Nephron (organoid): ENCODE measurements at regions not wholly inside any gene's neighbourhood (a gene's known extent, or its start where the extent isn't known, plus 50 kb on each side); places are given as distances from the start of the nearest gene placed in this dataset.

Source experiments
- H3K27ac Mint-ChIP-seq, 3 experiments: 2 replicates each; pipeline ENCODE4 v1.8.0; 2020; ENCODE audit warnings: mixed read lengths in 3 of 3, mild to moderate bottlenecking in 2 of 3, moderate library complexity in 1 of 3
- H3K27me3 Mint-ChIP-seq: 2 replicates; pipeline ENCODE4 v1.8.0; 2021; ENCODE audit warnings: low read depth, mild to moderate bottlenecking, moderate library complexity, mixed read lengths
- H3K36me3 Mint-ChIP-seq: 2 replicates; pipeline ENCODE4 v1.8.0; 2020; ENCODE audit warnings: low read depth, mixed read lengths
- H3K4me1 Mint-ChIP-seq: 2 replicates; pipeline ENCODE4 v1.8.0; 2020; ENCODE audit warnings: mixed read lengths
- H3K4me3 Mint-ChIP-seq, 3 experiments: 2 replicates each; pipeline ENCODE4 v1.8.0; 2020; ENCODE audit warnings: mild to moderate bottlenecking in 3 of 3, mixed read lengths in 3 of 3, moderate library complexity in 2 of 3
- H3K9me3 Mint-ChIP-seq: 2 replicates; pipeline ENCODE4 v1.8.0; 2020; ENCODE audit warnings: mixed read lengths
- CTCF ChIP-seq, 3 experiments: fragments of 200-600 bp; sonication (generic); IDR thresholded peaks; one replicate each; pipeline ENCODE4 v1.5.0; 2021; ENCODE audit warnings: antibody characterized with exemption in 3 of 3; ENCODE audit not compliant: unreplicated experiment in 3 of 3

GRCh38 chr18:40902436-40902835 lies 1052.6 kb upstream of the PIK3C3 start:
- no peak overlapping the region for H3K27ac Mint-ChIP-seq
- no peak for TF ChIP-seq CTCF (IDR thresholded peaks at IDR 0.05; ENCODE audit: unreplicated experiment in 3 of 3)
- H3K4me1 Mint-ChIP-seq: peaks cover 13% of the 10 kb centered on the region
- no peaks in the 10 kb centered on the region for H3K36me3 Mint-ChIP-seq
- no peaks in the 10 kb centered on the region for H3K27me3 Mint-ChIP-seq
- no peak overlapping the region for H3K4me3 Mint-ChIP-seq
- H3K9me3 Mint-ChIP-seq: no peaks in the 10 kb centered on the region

GRCh38 chr18:40897884-40898283 lies 1057.2 kb upstream of the PIK3C3 start:
- no peak overlapping the region for H3K27ac Mint-ChIP-seq
- peaks cover 6% of the 10 kb centered on the region for H3K9me3 Mint-ChIP-seq
- H3K4me1 Mint-ChIP-seq: peaks cover 10% of the 10 kb centered on the region
- no peak for TF ChIP-seq CTCF (IDR thresholded peaks at IDR 0.05; ENCODE audit: unreplicated experiment in 3 of 3)
- H3K4me3 Mint-ChIP-seq: no peak overlapping the region
- H3K36me3 Mint-ChIP-seq: no peaks in the 10 kb centered on the region
- no peaks in the 10 kb centered on the region for H3K27me3 Mint-ChIP-seq

GRCh38 chr18:40883271-40883670 lies 1071.8 kb upstream of the PIK3C3 start:
- Mint-ChIP-seq H3K4me3 (no peak overlapping the region), H3K4me1 (no peaks in the 10 kb centered on the region), H3K27ac (no peak overlapping the region), H3K9me3 (no peaks in the 10 kb centered on the region), H3K27me3 (no peaks in the 10 kb centered on the region), H3K36me3 (no peaks in the 10 kb centered on the region)
- no peak for TF ChIP-seq CTCF (IDR thresholded peaks at IDR 0.05; ENCODE audit: unreplicated experiment in 3 of 3)

GRCh38 chr18:40882468-40882867 lies 1072.6 kb upstream of the PIK3C3 start:
- H3K27me3 Mint-ChIP-seq: no peaks in the 10 kb centered on the region
- H3K4me1 Mint-ChIP-seq: peaks cover 6% of the 10 kb centered on the region
- H3K4me3 Mint-ChIP-seq: no peak overlapping the region
- no peak overlapping the region for H3K27ac Mint-ChIP-seq
- H3K36me3 Mint-ChIP-seq: no peaks in the 10 kb centered on the region
- TF ChIP-seq CTCF (IDR thresholded peaks at IDR 0.05; ENCODE audit: unreplicated experiment in 3 of 3): no peak
- no peaks in the 10 kb centered on the region for H3K9me3 Mint-ChIP-seq

GRCh38 chr18:40878371-40878770 lies 1076.7 kb upstream of the PIK3C3 start:
- Mint-ChIP-seq H3K4me1 (peaks cover 11% of the 10 kb centered on the region), H3K36me3 (no peaks in the 10 kb centered on the region), H3K27me3 (no peaks in the 10 kb centered on the region), H3K9me3 (no peaks in the 10 kb centered on the region), H3K27ac (no peak overlapping the region), H3K4me3 (no peak overlapping the region)
- TF ChIP-seq CTCF (IDR thresholded peaks at IDR 0.05; ENCODE audit: unreplicated experiment in 3 of 3): no peak

GRCh38 chr18:40877096-40877495 lies 1077.9 kb upstream of the PIK3C3 start:
- Mint-ChIP-seq H3K36me3 (no peaks in the 10 kb centered on the region), H3K27ac (no peak overlapping the region), H3K4me1 (peaks cover 11% of the 10 kb centered on the region), H3K9me3 (no peaks in the 10 kb centered on the region), H3K4me3 (no peak overlapping the region), H3K27me3 (no peaks in the 10 kb centered on the region)
- TF ChIP-seq CTCF (IDR thresholded peaks at IDR 0.05; ENCODE audit: unreplicated experiment in 3 of 3): no peak
